HFFc6 (cell line): ENCODE measurements at regions not wholly inside any gene's neighbourhood (a gene's known extent, or its start where the extent isn't known, plus 50 kb on each side); places are given as distances from the start of the nearest gene placed in this dataset.

Experiments
- DNase-seq: peaks from one replicate; pipeline ENCODE4 v3.0.0-alpha.2; 2018
- H3K27ac Mint-ChIP-seq: 2 replicates; pipeline ENCODE4 v1.8.0; 2020; ENCODE audit warnings: mild to moderate bottlenecking, mixed read lengths
- H3K27me3 Mint-ChIP-seq: 2 replicates; pipeline ENCODE4 v1.8.0; 2021; ENCODE audit warnings: mild to moderate bottlenecking, moderate library complexity, mixed read lengths; ENCODE audit not compliant: insufficient read depth
- H3K36me3 Mint-ChIP-seq: 2 replicates; pipeline ENCODE4 v1.8.0; 2021; ENCODE audit warnings: low read depth, mixed read lengths
- H3K4me1 Mint-ChIP-seq: 2 replicates; pipeline ENCODE4 v1.8.0; 2020; ENCODE audit warnings: low read depth, mixed read lengths
- H3K4me3 Mint-ChIP-seq: 2 replicates; pipeline ENCODE4 v1.8.0; 2020; ENCODE audit warnings: mild to moderate bottlenecking, moderate library complexity, mixed read lengths
- H3K9me3 Mint-ChIP-seq: 2 replicates; pipeline ENCODE4 v1.8.0; 2020; ENCODE audit warnings: mild to moderate bottlenecking, mixed read lengths
- TF ChIP-seq, protein P1 (sequence below): fragments of 200-600 bp; sonication (generic); IDR thresholded peaks from 2 replicates; pipeline ENCODE4 v1.5.0; 2021; ENCODE audit warnings: antibody characterized with exemption, mild to moderate bottlenecking

DNA sequence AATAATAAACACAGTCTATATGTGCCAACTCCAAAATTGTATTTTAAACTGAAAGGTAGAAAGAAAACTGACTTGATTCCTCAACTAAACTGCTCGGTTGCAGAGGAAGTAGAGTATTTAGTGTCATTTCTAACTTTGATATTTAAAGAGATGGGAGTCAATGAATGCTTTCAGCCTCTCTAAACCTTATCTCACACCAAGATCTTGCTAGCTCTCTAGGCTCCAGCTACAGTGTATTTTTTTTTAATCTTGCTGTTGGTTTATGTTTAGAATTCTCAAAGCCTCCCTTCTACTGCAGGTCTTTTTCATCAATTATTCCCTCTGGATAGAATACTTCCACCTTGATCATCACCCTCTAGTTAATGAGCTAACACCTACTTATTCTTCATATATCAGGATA is 419.4 kb upstream of the ZNF462 start:
- H3K27ac Mint-ChIP-seq, result no peak overlapping the region
- no peaks in the 10 kb centered on the region for H3K4me1 Mint-ChIP-seq
- peaks cover 63% of the 10 kb centered on the region for H3K9me3 Mint-ChIP-seq
- H3K27me3 Mint-ChIP-seq, result 0 out of 2 replicates have a peak, but pooled peaks cover 2% of the 10 kb centered on the region
- TF ChIP-seq, protein P1, sequence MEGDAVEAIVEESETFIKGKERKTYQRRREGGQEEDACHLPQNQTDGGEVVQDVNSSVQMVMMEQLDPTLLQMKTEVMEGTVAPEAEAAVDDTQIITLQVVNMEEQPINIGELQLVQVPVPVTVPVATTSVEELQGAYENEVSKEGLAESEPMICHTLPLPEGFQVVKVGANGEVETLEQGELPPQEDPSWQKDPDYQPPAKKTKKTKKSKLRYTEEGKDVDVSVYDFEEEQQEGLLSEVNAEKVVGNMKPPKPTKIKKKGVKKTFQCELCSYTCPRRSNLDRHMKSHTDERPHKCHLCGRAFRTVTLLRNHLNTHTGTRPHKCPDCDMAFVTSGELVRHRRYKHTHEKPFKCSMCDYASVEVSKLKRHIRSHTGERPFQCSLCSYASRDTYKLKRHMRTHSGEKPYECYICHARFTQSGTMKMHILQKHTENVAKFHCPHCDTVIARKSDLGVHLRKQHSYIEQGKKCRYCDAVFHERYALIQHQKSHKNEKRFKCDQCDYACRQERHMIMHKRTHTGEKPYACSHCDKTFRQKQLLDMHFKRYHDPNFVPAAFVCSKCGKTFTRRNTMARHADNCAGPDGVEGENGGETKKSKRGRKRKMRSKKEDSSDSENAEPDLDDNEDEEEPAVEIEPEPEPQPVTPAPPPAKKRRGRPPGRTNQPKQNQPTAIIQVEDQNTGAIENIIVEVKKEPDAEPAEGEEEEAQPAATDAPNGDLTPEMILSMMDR, result no peak
- no peak for DNase-seq
- H3K36me3 Mint-ChIP-seq, result no peaks in the 10 kb centered on the region; the same call in 1 of the 2 replicates
- no peak overlapping the region for H3K4me3 Mint-ChIP-seq

DNA sequence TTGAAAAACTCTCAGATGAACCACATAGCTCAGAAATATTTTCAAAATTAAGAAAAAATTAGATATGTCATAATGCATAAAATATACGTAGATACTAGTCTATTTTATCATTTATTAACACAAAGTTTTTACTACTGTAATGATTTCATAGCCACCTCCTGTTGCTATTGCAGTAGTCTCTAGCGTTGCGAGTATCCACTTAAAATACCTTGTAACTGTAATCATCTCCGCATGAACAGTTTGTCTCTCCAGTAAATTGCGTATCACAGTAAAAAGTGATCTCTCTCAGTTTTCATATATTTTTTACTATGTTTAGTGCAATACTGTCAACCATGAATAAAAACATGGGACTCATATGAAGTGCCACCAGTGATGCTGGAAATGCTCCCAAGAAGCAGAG is 417.9 kb upstream of the ZNF462 start:
- Mint-ChIP-seq H3K27ac (no peak overlapping the region), H3K9me3 (peaks cover 51% of the 10 kb centered on the region), H3K27me3 (0 out of 2 replicates have a peak, but pooled peaks cover 2% of the 10 kb centered on the region), H3K4me1 (no peaks in the 10 kb centered on the region), H3K36me3 (no peaks in the 10 kb centered on the region; the same call in 1 of the 2 replicates), H3K4me3 (no peak overlapping the region)
- TF ChIP-seq, protein P1, result no peak
- no peak for DNase-seq

DNA sequence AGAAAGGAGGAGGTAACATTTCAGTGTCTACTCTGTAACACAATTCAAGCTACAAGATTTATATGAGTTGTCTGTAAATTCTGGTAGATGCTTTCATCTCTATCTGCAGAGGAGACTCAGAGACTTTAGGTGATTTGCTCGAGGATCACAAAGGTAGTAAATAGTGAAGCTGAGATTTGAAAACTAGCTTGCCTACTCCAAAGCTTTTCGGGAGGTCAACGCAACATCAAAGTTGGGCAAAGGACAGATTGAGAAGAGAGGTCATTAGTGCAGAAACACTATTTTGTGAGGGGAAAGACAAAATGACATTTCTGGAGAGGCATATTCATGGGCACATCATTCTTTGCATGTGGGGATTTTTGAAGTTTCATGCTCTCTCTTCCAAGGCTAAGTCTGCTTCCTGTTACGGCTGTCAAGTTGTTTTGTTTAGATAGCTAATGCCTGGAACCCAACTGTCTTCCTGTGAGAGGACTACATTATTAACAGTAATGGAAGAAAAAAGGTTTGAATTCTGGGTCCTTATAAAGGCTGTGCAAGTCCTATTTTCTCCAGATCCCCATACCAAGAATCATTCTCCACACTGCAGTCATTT is 413.5 kb upstream of the ZNF462 start:
- no peak for DNase-seq
- TF ChIP-seq, protein P1, result no peak
- H3K4me1 Mint-ChIP-seq, result no peaks in the 10 kb centered on the region
- H3K27ac Mint-ChIP-seq, result no peak overlapping the region
- H3K27me3 Mint-ChIP-seq, result 0 out of 2 replicates have a peak, but pooled peaks cover 2% of the 10 kb centered on the region
- H3K9me3 Mint-ChIP-seq, result peaks cover 20% of the 10 kb centered on the region
- H3K4me3 Mint-ChIP-seq, result no peak overlapping the region
- no peaks in the 10 kb centered on the region for H3K36me3 Mint-ChIP-seq

DNA sequence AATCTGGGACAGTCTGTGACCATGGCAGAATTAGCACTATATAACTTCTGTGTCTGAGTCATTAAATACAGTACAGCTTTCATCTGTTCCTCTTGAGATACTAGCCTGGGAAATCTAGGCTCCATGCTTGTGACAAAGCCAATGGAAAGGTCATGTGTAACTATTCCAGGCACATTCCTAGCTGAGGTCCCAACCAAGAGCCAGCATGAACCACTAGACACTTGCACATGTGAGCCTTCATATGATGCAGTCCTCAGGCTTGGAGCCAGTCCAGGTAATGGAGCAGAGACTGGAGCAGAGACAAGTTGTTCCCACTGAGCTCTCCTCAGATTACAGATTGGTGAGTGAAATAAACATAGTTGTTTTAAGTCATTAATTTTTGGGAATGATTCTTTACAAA is 412.4 kb upstream of the ZNF462 start:
- H3K27ac Mint-ChIP-seq, result no peak overlapping the region
- H3K36me3 Mint-ChIP-seq, result no peaks in the 10 kb centered on the region
- H3K4me1 Mint-ChIP-seq, result no peaks in the 10 kb centered on the region
- TF ChIP-seq, protein P1, result no peak
- 0 out of 2 replicates have a peak, but pooled peaks cover 2% of the 10 kb centered on the region for H3K27me3 Mint-ChIP-seq
- no peak overlapping the region for H3K4me3 Mint-ChIP-seq
- DNase-seq, result no peak
- peaks cover 21% of the 10 kb centered on the region for H3K9me3 Mint-ChIP-seq

DNA sequence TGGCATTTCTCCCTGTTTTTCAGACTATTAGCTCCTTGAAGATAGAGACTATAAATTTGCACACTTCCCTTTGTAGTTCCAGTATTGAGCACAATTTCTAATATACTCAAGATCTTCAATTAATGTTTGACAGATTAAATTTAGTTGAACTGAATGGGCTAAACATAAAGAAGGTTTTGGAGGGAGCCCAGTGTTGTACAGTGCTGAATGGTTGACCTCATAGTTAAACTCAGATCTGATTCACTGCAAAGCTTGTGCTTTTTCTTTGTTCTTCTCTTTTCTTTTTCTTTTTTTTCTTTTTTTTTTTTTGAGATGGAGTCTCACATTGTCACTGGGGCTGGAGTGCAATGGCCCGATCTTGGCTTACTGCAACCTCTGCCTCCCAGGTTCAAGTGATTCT is 411.7 kb upstream of the ZNF462 start:
- H3K4me1 Mint-ChIP-seq, result no peaks in the 10 kb centered on the region
- H3K27me3 Mint-ChIP-seq, result 0 out of 2 replicates have a peak, but pooled peaks cover 2% of the 10 kb centered on the region
- H3K36me3 Mint-ChIP-seq, result no peaks in the 10 kb centered on the region
- H3K27ac Mint-ChIP-seq, result no peak overlapping the region
- peaks cover 20% of the 10 kb centered on the region for H3K9me3 Mint-ChIP-seq
- H3K4me3 Mint-ChIP-seq, result no peak overlapping the region
- TF ChIP-seq, protein P1, result no peak
- DNase-seq, result no peak
